HG03280 (cell line): ENCODE measurements at regions not wholly inside any gene's neighbourhood (a gene's known extent, or its start where the extent isn't known, plus 50 kb on each side); places are given as distances from the start of the nearest gene placed in this dataset.
"Not testable (repeated sequence)": the region's sequence is repeated elsewhere in the genome, so short reads cannot be mapped to it uniquely, and the experiment has no call there.

ENCODE experiments used
- ATAC-seq: cut with Tn5 transposase; IDR thresholded peaks from one replicate; pipeline ENCODE4 v1.9.1; 2021; ENCODE audit warnings: mild to moderate bottlenecking, moderate library complexity; ENCODE audit not compliant: unreplicated experiment

DNA sequence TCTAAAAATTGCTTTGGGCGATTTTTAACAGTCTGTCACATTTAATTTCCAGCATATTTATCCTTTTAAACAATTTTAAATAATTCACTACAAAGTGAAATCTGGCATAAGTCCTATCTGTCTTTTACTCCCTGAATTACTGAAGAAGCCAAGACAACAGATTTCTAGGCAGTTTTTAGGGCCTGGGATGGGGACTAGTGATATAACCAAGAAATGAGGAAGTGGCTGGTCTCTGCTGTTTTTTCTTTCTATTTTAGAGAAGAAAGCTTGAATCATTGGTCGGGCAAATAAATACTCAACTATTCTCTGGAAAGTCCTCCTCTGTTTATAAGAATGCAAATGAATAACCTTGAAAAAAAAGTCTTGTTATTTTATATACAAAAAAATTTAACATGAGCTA is 79.7 kb upstream of the SSBP2 start:
- no peak for ATAC-seq

DNA sequence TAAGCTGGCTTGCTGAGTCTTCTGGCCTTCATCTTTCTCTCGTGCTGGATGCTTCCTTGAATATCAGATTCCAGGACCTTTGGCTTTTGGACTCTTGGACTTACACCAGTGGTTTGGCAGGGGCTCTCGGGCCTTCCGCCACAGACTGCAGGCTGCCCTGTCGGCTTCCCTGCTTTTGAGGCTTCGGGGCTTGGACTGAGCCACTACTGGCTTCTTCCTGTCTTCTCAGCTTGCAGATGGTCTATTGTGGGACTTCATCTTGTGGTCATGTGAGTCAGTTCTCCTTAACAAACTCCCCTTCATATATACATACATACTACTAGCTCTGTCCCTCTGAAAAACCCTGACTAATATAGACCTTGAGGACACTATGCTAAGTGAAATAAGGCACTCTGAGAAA is 78.3 kb upstream of the SSBP2 start:
- ATAC-seq, result no peak

DNA sequence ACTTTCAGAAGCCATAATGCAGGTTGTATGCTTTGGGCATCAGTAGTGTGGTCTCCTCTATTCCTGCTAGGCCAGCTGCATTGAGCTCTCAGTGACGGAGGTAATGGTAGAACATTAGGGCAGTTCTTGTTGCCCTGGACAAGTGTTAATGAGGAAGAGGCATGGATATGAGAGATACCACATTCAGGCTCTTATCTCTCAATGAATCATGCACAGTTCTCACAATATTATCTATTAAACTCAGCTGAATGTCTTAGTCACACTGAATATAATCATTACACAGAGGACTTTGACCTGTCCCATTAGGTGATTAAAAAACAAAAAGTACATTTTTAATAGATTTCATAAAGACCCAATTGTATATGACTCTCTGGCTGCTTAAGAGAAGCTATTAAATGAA is 76.6 kb upstream of the SSBP2 start:
- no peak for ATAC-seq

DNA sequence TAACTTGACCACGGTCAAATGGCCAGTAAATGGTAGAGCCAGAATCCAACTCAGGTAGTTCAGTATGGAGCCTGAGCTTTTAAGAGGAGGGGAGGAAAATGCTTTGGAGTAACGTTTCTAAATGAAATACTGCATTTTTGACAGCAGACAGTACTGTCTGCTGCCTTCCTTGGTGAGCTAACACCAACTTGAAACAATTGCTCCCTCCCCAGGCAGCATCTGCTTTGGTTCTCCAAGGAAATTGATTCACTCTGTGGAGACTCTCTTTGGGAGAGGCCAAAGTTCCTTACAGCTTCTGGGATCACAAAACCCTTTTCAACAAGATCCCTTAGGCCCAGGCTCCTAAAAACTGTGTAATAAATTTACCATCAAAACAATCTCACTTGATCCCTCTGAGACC is 75.2 kb upstream of the SSBP2 start:
- no peak for ATAC-seq

DNA sequence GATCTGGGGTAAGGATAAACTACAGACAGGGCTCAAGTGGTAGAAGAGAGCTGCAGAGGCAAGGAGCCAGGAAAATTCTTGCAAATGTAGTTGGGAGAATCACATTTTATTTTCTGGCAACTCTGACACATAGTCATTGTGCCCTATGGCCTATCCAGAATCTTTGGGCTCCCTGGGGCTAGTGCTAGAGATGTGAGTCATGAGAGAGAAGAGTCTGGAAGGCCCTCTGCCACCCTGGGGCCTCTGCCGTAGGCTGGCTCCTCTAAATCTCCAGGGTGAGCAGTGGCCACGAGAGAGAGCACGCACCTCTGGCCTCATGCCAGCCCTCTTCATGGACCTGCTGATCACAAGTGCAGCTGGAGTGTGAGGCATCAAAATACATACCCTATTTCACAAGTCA is 74.3 kb upstream of the SSBP2 start:
- no peak for ATAC-seq

DNA sequence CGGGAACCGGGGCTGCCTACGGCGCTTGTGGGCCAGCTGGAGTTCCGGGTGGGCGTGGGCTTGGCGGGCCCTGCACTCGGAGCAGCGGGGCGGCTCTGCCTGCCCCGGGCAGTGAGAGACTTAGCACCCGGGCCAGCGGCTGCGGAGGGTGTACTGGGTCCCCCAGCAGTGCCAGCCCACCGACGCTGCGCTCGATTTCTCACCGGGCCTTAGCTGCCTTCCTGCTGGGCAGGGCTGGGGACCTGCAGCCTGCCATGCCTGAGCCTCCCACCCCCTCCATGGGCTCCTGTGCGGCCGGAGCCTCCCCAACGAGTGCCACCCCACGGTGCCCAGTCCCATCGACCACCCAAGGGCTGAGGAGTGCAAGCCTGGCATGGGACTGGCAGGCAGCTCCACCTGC is 72.8 kb upstream of the SSBP2 start:
- not testable (repeated sequence) for ATAC-seq

DNA sequence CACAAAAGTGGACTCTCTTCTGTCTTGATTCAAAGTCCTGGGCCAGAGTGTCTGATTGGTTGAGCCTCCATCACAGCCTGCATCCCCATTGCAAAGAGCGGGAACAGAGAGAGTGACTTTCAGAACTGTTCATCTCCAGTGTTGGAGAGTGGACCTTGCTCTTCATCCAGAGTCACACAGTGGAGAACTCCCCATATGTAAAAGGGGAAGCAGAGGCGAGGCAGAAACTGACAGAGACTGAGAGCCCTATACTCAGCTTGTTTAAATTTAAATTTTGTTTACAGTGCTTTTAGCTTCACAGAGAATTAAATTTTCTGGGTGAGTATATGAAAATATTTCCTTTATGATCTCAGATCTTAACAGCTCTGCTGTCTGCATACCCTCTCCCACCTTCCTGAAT is 70.0 kb upstream of the SSBP2 start:
- ATAC-seq, result no peak

DNA sequence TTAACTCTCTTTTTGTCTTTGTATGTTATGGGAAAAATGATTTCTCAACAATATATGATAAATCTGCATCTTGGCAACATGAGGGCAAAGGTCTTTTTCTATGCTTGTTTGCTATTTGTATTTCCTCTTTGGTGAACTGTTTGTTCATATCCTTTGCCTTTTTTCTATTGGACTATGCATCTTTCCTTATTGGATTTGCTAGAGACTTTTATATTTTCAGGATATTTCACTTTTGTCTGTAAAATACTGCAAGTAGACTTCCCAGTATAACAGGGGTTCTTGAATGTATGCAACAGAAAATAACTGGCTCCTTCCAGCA is 69.4 kb upstream of the SSBP2 start:
- ATAC-seq, result no peak

DNA sequence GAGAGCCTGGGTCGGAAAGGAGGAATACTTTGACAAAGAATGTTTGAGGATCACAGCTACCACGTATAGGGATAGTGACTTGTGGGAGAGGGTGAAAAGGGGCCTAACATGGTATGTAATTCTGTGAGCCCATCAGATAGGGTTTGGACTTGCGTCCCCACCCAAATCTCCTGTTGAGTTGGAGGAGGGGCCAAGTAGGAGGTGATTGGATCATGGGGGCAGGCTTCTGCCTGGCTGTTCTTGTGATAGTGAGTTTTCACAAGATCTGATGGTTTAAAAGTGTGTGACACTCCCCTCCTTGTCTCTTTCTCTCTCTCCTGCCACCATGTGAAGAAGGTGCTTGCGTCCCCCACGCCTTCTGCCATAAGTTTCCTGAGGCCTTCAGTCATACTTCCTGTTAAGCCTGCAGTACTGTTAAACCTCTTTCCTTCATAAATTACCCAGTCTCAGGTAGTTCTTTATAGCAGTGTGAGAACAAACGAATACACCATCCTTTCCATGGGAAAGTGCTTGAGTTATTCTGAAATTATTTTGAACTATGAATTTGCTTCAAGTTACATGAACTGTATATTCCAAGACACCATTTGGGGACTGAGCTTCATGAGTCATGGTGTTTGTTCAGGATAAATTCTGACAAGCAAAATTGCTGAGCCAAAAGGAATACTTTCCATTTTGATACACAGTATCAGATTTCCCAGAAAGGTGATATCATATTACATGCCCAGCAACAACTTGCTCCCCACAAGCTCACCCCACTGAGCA is 68.8 kb upstream of the SSBP2 start:
- ATAC-seq, result no peak

DNA sequence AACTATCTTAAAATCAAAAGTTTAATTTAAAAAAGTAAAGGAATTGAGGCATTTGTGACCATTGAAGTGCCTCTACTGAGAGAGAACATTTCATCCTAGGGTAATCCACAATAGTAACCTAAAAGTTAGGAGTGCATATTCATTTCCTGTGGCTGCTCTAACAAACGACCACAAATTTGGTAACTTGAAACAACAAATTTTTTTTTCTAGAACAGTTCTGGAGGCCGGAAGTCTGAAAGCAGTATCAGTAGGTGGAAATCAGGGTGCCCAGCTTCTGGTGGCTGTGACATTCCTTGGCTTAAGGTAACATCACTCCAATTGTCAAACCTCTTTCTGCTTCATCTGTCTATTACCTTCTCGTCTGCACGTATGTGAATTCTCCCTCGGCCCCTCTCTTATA is 67.1 kb upstream of the SSBP2 start:
- ATAC-seq, result no peak

DNA sequence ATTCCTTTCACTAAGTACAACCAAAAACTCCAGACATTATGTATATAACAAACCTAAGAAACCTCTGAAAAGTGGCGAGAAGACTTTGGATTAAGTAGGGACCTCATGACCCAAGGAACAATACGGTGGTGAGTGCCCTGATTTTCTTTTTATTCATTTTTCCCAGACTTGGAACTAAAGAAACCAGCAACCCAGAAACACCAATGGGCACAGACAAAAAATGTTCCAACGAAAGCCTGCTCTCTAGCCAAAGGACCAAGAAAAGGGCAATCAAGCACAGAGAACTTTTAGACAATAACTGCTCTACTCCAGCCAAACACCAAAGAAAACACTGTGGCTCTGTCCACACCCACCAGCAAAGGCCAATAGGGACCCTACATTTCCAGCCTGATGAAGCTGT is 66.2 kb upstream of the SSBP2 start:
- no peak for ATAC-seq

DNA sequence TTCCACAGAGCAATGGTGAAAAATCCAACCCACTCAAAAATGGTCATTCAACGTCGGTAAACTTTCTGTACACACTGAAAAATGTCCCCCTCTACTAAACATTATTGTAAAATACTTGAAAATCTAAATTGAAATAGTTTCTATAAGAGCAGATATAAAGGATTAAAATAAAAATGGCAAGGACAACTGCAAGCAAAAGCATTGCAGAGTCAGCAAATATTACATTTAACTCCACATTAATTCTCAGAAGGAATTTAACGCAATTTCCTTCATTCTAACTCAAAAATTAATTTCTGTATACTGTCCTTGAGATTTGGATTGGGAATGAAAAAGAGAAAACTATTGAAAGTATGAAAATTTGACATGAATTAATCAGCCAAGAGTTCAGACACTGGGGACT is 64.4 kb upstream of the SSBP2 start:
- no peak for ATAC-seq

DNA sequence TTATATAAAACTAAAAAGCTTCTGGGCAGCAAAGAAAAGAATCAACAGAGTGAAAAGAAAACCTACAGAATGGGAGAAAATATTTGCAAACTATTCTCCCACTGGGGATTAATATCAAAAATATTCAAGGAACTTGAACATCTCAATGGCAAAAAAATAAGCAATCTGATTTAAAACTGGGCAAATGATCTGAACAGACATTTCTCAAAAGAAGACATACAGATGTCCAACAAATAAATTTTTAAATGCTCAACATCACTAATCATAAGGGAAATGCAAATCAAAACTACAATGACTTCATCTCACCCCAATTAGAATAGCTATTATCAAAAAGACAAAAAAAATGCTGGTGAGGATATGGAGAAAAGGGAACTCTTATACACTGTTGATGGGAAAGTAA is 57.2 kb upstream of the SSBP2 start:
- no peak for ATAC-seq

DNA sequence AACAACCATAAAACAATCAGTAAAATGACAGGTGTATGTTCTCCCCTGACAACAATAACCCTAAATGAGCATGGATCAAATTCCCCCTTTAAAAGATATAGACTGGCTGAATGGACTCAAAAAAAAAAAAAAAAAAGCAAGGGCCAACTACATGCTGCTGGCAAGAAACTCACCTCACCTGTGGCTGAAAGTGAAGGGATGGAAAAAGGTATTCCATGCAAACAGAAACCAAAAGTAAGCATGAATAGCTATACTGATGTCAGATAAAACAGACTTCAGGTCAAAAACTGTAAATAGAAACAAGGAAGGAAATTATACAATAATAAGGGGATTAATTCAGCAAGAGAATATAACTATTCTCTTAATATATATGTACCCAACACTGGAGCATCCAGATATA is 54.2 kb upstream of the SSBP2 start:
- ATAC-seq, result no peak

DNA sequence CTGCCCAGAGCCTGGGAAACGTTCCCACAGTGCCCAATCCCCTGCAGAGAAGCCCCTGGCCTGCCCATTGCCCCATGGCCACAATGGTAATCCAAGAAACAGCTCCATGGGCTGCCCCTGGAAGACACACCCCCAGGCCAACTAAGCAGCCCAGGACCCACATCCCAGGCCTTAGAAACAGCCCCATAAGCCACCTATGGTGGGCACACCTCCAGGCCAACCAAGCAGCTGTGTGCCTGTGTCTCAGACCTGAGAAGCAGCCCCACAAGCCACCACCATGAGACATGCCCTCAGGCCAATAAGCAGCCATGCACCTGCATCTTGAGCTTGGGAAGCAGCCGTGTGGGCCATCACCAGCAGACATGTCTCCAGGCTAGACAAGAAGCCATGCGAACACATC is 52.9 kb upstream of the SSBP2 start:
- no peak for ATAC-seq

DNA sequence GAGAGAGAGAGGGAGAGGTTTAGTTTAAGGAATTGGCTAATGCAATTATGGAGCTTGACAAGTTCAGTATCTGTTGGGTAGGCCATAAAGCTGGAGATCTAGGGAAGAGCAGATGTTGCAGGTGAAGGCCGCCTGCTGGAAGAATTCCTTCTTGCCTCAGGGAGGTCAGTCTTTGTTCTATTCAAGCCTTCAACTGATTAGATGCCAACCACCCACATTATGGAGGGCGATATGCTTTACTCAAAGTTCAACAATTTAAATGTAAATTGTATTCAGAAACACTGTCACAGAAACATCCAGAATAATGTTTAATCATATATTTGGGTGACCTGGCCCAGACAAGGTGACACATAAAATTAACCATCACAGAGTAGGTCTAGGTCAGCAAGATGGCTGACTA is 51.7 kb upstream of the SSBP2 start:
- no peak for ATAC-seq

DNA sequence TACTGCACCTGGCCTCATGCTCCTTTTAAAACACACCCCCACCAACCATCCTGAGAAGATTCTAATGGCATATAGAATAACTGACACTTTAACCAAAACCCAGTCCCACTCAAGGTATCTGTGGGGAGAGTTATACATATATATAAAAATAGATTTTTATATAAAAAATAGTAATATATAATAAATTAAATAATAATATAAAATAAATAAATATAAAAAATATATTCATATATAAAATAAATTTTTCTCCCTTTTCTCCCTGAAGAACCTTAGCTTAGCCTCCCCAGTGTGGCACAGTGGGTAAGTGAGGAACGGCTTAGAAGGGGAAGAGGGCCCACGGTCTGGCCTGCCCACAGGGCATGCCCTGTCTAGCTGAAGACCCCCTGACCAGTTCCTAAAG is 51.1 kb upstream of the SSBP2 start:
- no peak for ATAC-seq

DNA sequence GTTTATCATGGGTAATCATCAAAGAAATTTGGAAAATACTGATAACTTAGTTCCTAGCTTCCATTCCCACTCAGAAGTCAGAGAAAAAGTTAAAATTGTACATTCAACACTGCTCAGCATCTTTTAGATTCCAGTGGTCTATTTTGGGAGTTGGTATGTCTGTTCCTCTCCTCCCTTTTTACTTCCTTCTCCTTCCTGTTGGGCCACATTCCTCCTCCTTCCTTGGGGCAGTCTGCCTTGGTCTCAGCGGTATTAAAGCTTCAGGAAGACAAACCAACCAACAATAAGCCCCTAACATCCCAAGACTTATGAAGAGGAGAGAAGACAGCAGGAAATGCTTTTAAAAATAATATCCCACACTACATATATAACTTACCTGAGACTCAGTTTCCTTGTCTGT is 49.9 kb upstream of the SSBP2 start:
- ATAC-seq, result no peak
